ENCODE measurements at regions not wholly inside any gene's neighbourhood (a gene's known extent, or its start where the extent isn't known, plus 50 kb on each side); places are given as distances from the start of the nearest gene placed in this dataset.

- no peak for DNase-seq
Measured at GRCh38 chr15:91476861-91477260, 376.6 kb upstream of the SLCO3A1 start.

GRCh38 chr15:91478717-91479191 lies 374.8 kb upstream of the SLCO3A1 start:
- DNase-seq: no peak

- DNase-seq: no peak
Measured at GRCh38 chr15:91480426-91480825, 373.1 kb upstream of the SLCO3A1 start.

GRCh38 chr15:91482799-91483198 lies 370.7 kb upstream of the SLCO3A1 start:
- no peak for DNase-seq

GRCh38 chr15:91484141-91484540 lies 369.4 kb upstream of the SLCO3A1 start:
- DNase-seq: no peak

GRCh38 chr15:91488452-91488851 lies 365.1 kb upstream of the SLCO3A1 start:
- DNase-seq: no peak

GRCh38 chr15:91490211-91490610 lies 363.3 kb upstream of the SLCO3A1 start:
- no peak for DNase-seq

GRCh38 chr15:91491101-91491950 lies 362.2 kb upstream of the SLCO3A1 start:
- DNase-seq: no peak

GRCh38 chr15:91496754-91497691 lies 356.5 kb upstream of the SLCO3A1 start:
- DNase-seq: no peak

GRCh38 chr15:91498046-91498748 lies 355.3 kb upstream of the SLCO3A1 start:
- DNase-seq: no peak

- no peak for DNase-seq
Measured at GRCh38 chr15:91498749-91499062, 354.8 kb upstream of the SLCO3A1 start.

GRCh38 chr15:91499774-91500383 lies 353.6 kb upstream of the SLCO3A1 start:
- DNase-seq: no peak

GRCh38 chr15:91508633-91509032 lies 344.9 kb upstream of the SLCO3A1 start:
- no peak for DNase-seq

- DNase-seq: no peak
Measured at GRCh38 chr15:91514147-91514546, 339.4 kb upstream of the SLCO3A1 start.

- DNase-seq: no peak
Measured at GRCh38 chr15:91515188-91515754, 338.2 kb upstream of the SLCO3A1 start.

GRCh38 chr15:91516866-91517265 lies 336.6 kb upstream of the SLCO3A1 start:
- no peak for DNase-seq

GRCh38 chr15:91517491-91518200 lies 335.9 kb upstream of the SLCO3A1 start:
- no peak for DNase-seq

GRCh38 chr15:91520850-91521249 lies 332.7 kb upstream of the SLCO3A1 start:
- DNase-seq: no peak

GRCh38 chr15:91521548-91521947 lies 332.0 kb upstream of the SLCO3A1 start:
- no peak for DNase-seq

GRCh38 chr15:91521996-91522395 lies 331.5 kb upstream of the SLCO3A1 start:
- no peak for DNase-seq

GRCh38 chr15:91522605-91523332 lies 330.7 kb upstream of the SLCO3A1 start:
- no peak for DNase-seq

Data from activated effector memory CD4-positive, alpha-beta T cell treated with Interleukin-2 at 50 U/mL for 16 hours (primary cell).